MM.1S (cell line): ENCODE measurements at regions not wholly inside any gene's neighbourhood (a gene's known extent, or its start where the extent isn't known, plus 50 kb on each side); places are given as distances from the start of the nearest gene placed in this dataset.

Experiments used
- DNase-seq: peaks from one replicate; pipeline ENCODE4 v3.0.0-alpha.2; 2015
- H2AFZ ChIP-seq: fragments of 300-600 bp; sonication (generic); 2 replicates; pipeline ENCODE4 v1.6.0; 2016; ENCODE audit warnings: antibody characterized with exemption, low read length
- H3F3A ChIP-seq: fragments of 300-600 bp; sonication (generic); 2 replicates; pipeline ENCODE4 v1.6.1; 2016; ENCODE audit warnings: mild to moderate bottlenecking, antibody characterized with exemption, low read length, moderate library complexity, mixed read lengths; ENCODE audit not compliant: insufficient read depth
- H3K27ac ChIP-seq: fragments of 300-600 bp; sonication (generic); 2 replicates; pipeline ENCODE4 v1.5.1; 2016; ENCODE audit warnings: mild to moderate bottlenecking, low read length
- H3K27me3 ChIP-seq: fragments of 300-600 bp; sonication (generic); replicated peaks from 2 replicates; pipeline ENCODE4 v1.6.0; 2016; ENCODE audit warnings: low read length; ENCODE audit not compliant: insufficient read depth
- H3K36me3 ChIP-seq: fragments of 300-600 bp; sonication (generic); replicated peaks from 2 replicates; pipeline ENCODE4 v1.6.1; 2016; ENCODE audit warnings: mild to moderate bottlenecking, low read length, mixed read lengths; ENCODE audit not compliant: insufficient read depth
- H3K4me1 ChIP-seq: fragments of 300-600 bp; sonication (generic); 2 replicates; pipeline ENCODE4 v1.6.1; 2016; ENCODE audit warnings: low read length, mixed read lengths
- H3K4me2 ChIP-seq: fragments of 300-600 bp; sonication (generic); 2 replicates; pipeline ENCODE4 v1.6.0; 2016; ENCODE audit warnings: low read depth, low read length
- H3K4me3 ChIP-seq: fragments of 300-600 bp; sonication (generic); 2 replicates; pipeline ENCODE4 v1.5.1; 2016; ENCODE audit warnings: low read length, mixed read lengths
- H3K79me2 ChIP-seq: fragments of 300-600 bp; sonication (generic); 2 replicates; pipeline ENCODE4 v1.6.1; 2016; ENCODE audit warnings: mixed run types, low read length, mixed read lengths
- H3K9ac ChIP-seq: fragments of 300-600 bp; sonication (generic); 2 replicates; pipeline ENCODE4 v1.6.1; 2016; ENCODE audit warnings: low read length, mixed read lengths
- H3K9me2 ChIP-seq: fragments of 300-600 bp; sonication (generic); replicated peaks from 2 replicates; pipeline ENCODE4 v1.6.1; 2016; ENCODE audit warnings: mild to moderate bottlenecking, low read length, mixed read lengths; ENCODE audit not compliant: insufficient read depth
- H3K9me3 ChIP-seq: fragments of 300-600 bp; sonication (generic); replicated peaks from 2 replicates; pipeline ENCODE4 v1.6.1; 2016; ENCODE audit warnings: mild to moderate bottlenecking, low read length, mixed read lengths; ENCODE audit not compliant: insufficient read depth
- H4K20me1 ChIP-seq: fragments of 300-600 bp; sonication (generic); 2 replicates; pipeline ENCODE4 v1.6.1; 2016; ENCODE audit warnings: mild to moderate bottlenecking, low read length, moderate library complexity, mixed read lengths; ENCODE audit not compliant: insufficient read depth
- EZH2 ChIP-seq: fragments of 300-600 bp; sonication (generic); optimal IDR thresholded peaks from 2 replicates; pipeline ENCODE3; 2017; ENCODE audit warnings: low read depth, mild to moderate bottlenecking, antibody characterized with exemption, low read length, mixed read lengths
- EZH2phosphoT487 ChIP-seq: fragments of 300-600 bp; sonication (generic); IDR thresholded peaks from 2 replicates; pipeline ENCODE4 v1.6.1; 2018; ENCODE audit warnings: antibody characterized with exemption, low read length
- TF ChIP-seq, protein P1 (sequence below): fragments of 300-600 bp; sonication (generic); IDR thresholded peaks from 2 replicates; pipeline ENCODE4 v1.5.1; 2016; ENCODE audit warnings: antibody characterized with exemption, low read length, mixed read lengths

GRCh38 chr6:4322846-4323309 is 187.5 kb upstream of the ECI2 start:
- no peak for DNase-seq
- H2AFZ ChIP-seq, result no peak overlapping the region
- TF ChIP-seq EZH2phosphoT487, result no peak
- TF ChIP-seq, protein P1, sequence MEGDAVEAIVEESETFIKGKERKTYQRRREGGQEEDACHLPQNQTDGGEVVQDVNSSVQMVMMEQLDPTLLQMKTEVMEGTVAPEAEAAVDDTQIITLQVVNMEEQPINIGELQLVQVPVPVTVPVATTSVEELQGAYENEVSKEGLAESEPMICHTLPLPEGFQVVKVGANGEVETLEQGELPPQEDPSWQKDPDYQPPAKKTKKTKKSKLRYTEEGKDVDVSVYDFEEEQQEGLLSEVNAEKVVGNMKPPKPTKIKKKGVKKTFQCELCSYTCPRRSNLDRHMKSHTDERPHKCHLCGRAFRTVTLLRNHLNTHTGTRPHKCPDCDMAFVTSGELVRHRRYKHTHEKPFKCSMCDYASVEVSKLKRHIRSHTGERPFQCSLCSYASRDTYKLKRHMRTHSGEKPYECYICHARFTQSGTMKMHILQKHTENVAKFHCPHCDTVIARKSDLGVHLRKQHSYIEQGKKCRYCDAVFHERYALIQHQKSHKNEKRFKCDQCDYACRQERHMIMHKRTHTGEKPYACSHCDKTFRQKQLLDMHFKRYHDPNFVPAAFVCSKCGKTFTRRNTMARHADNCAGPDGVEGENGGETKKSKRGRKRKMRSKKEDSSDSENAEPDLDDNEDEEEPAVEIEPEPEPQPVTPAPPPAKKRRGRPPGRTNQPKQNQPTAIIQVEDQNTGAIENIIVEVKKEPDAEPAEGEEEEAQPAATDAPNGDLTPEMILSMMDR, result no peak
- no peak for TF ChIP-seq EZH2
- H3K4me1 ChIP-seq, result no peaks in the 10 kb centered on the region
- H3K9me2 ChIP-seq, result no peaks in the 10 kb centered on the region
- H3K36me3 ChIP-seq, result no peaks in the 10 kb centered on the region
- H3F3A ChIP-seq, result no peaks in the 10 kb centered on the region
- H3K4me3 ChIP-seq, result no peak overlapping the region
- no peak overlapping the region for H3K9ac ChIP-seq
- H3K27me3 ChIP-seq, result no peaks in the 10 kb centered on the region
- no peaks in the 10 kb centered on the region for H4K20me1 ChIP-seq
- no peaks in the 10 kb centered on the region for H3K9me3 ChIP-seq
- no peak overlapping the region for H3K4me2 ChIP-seq
- no peak overlapping the region for H3K27ac ChIP-seq
- no peaks in the 10 kb centered on the region for H3K79me2 ChIP-seq

DNA sequence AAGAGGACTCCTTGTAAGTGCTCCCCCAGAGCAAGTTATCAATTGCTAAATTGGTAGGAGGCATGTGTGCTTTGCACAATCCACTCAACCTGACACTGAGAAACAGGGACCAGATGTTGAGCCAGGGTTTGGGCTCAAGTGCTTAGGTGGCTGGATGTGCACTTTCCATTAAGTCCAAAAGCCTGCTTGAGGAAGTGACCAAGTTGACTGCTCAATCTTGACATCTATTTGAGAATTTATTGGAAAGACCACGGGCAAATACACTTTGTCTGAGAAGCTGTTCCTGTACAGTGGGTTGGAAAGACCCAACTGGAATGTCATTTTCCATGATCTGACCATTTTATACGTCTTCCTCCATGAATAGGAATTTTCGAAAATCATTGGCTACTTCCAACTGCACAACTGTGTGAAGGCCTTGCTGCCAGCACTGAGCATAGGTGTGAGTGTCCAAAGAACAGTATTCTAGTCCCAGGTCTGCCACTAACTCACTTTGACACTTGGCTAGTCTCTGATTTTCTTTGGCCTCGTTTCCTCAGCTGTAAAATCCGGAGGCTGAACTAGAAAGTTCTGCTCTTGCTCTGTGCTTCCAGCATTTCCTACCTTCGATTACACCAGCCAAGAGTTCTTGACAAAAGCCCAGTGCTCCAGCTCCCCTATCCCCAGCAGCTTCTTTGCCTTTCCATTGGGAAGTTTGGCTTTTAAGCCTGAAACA is 186.9 kb upstream of the ECI2 start:
- no peak overlapping the region for H3K27ac ChIP-seq
- no peaks in the 10 kb centered on the region for H3K9me3 ChIP-seq
- H3K36me3 ChIP-seq, result no peaks in the 10 kb centered on the region
- H2AFZ ChIP-seq, result no peak overlapping the region
- no peaks in the 10 kb centered on the region for H3K4me1 ChIP-seq
- no peaks in the 10 kb centered on the region for H3K27me3 ChIP-seq
- no peak overlapping the region for H3K4me2 ChIP-seq
- no peak overlapping the region for H3K4me3 ChIP-seq
- no peak overlapping the region for H3K9ac ChIP-seq
- H3K9me2 ChIP-seq, result no peaks in the 10 kb centered on the region
- no peaks in the 10 kb centered on the region for H3K79me2 ChIP-seq
- DNase-seq, result no peak
- no peaks in the 10 kb centered on the region for H3F3A ChIP-seq
- TF ChIP-seq, protein P1, result no peak
- TF ChIP-seq EZH2phosphoT487 (no peak), EZH2 (no peak)
- no peaks in the 10 kb centered on the region for H4K20me1 ChIP-seq

DNA sequence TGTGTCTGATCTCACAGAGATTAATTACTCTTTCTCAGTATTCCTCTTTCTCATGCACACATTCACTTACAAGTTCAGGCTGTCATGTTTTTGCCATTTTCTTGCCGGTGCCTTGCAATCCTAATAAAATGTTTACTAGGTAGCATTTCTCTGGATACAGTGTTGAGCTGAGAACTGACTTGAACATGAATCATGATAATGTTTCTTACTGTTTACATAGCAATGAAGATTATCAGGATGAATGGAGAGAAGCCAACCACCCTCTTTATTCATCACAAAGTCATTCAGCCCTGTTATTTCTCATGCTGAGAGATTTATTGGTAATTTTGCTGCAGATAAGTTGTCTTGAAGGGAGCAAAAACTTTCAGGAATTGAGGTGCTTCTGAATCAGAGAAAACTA is 185.5 kb upstream of the ECI2 start:
- Histone ChIP-seq H3F3A (no peaks in the 10 kb centered on the region), H3K4me2 (no peak overlapping the region), H3K27ac (no peak overlapping the region), H3K4me3 (no peak overlapping the region), H3K9ac (no peak overlapping the region), H4K20me1 (no peaks in the 10 kb centered on the region), H3K4me1 (no peaks in the 10 kb centered on the region), H3K27me3 (no peaks in the 10 kb centered on the region), H2AFZ (no peak overlapping the region), H3K9me2 (no peaks in the 10 kb centered on the region), H3K36me3 (no peaks in the 10 kb centered on the region), H3K9me3 (no peaks in the 10 kb centered on the region), H3K79me2 (no peaks in the 10 kb centered on the region)
- TF ChIP-seq EZH2phosphoT487, result no peak
- TF ChIP-seq, protein P1, result no peak
- DNase-seq, result no peak
